KMS-11 (cell line): ENCODE measurements at regions not wholly inside any gene's neighbourhood (a gene's known extent, or its start where the extent isn't known, plus 50 kb on each side); places are given as distances from the start of the nearest gene placed in this dataset.
A peak's percentile ranks its signal among the peaks of the same experiment; 100 is the strongest.

ENCODE experiments used
- H2AFZ ChIP-seq: fragments of 200-600 bp; sonication (generic); 2 replicates; pipeline ENCODE4 v1.6.1; 2016; ENCODE audit warnings: antibody characterized with exemption, mixed run types, low read depth
- H3K27ac ChIP-seq: fragments of 200-600 bp; sonication (generic); 2 replicates; pipeline ENCODE4 v1.6.1; 2016; ENCODE audit warnings: mild to moderate bottlenecking, mixed run types
- H3K27me3 ChIP-seq: fragments of 200-600 bp; sonication (generic); 2 replicates; pipeline ENCODE4 v1.6.1; 2017; ENCODE audit warnings: mild to moderate bottlenecking, low read depth, mixed run types, moderate library complexity; ENCODE audit not compliant: insufficient read depth
- H3K36me3 ChIP-seq: fragments of 200-600 bp; sonication (generic); 2 replicates; pipeline ENCODE4 v1.6.1; 2017; ENCODE audit warnings: mild to moderate bottlenecking, mixed run types; ENCODE audit not compliant: insufficient read depth
- H3K4me1 ChIP-seq: fragments of 200-600 bp; sonication (generic); 2 replicates; pipeline ENCODE4 v1.6.1; 2016; ENCODE audit warnings: mild to moderate bottlenecking, low read depth, mixed run types; ENCODE audit not compliant: poor library complexity, severe bottlenecking
- H3K4me2 ChIP-seq: fragments of 200-600 bp; sonication (generic); 2 replicates; pipeline ENCODE4 v1.7.0; 2016; ENCODE audit warnings: mild to moderate bottlenecking, mixed run types
- H3K4me3 ChIP-seq: fragments of 200-600 bp; sonication (generic); IDR thresholded peaks from 2 replicates; pipeline ENCODE4 v1.6.1; 2017; ENCODE audit warnings: low read depth, low read length, mixed read lengths; ENCODE audit not compliant: insufficient read depth
- H3K79me2 ChIP-seq: fragments of 200-600 bp; sonication (generic); 2 replicates; pipeline ENCODE4 v1.6.1; 2016; ENCODE audit warnings: low read depth, mixed run types; ENCODE audit not compliant: insufficient read depth
- H3K9ac ChIP-seq: fragments of 200-600 bp; sonication (generic); 2 replicates; pipeline ENCODE4 v1.6.1; 2016; ENCODE audit warnings: mild to moderate bottlenecking, mixed run types
- H4K20me1 ChIP-seq: fragments of 200-600 bp; sonication (generic); 2 replicates; pipeline ENCODE4 v1.6.1; 2016; ENCODE audit warnings: mild to moderate bottlenecking, mixed run types; ENCODE audit not compliant: insufficient read depth
- CTCF ChIP-seq: fragments of 200-600 bp; sonication (generic); conservative IDR thresholded peaks from 2 replicates; pipeline ENCODE4 v1.6.1; 2017; ENCODE audit warnings: low read depth, mild to moderate bottlenecking, antibody characterized with exemption, low read length, moderate library complexity, mixed read lengths

GRCh38 chr2:181371782-181372645 is 85.2 kb upstream of the ITGA4 start:
- H3K4me2 ChIP-seq = peak overlapping the region; percentile 63
- H3K36me3 ChIP-seq = no peaks in the 10 kb centered on the region
- peak overlapping the region; percentile 37; the same call in 1 of the 2 replicates for H3K27ac ChIP-seq
- no peak overlapping the region for H3K9ac ChIP-seq
- H2AFZ ChIP-seq = peak overlapping the region; percentile 29; the same call in 1 of the 2 replicates
- H3K79me2 ChIP-seq = no peaks in the 10 kb centered on the region
- peaks cover 37% of the 10 kb centered on the region for H3K4me1 ChIP-seq
- no peak for TF ChIP-seq CTCF
- H4K20me1 ChIP-seq = no peaks in the 10 kb centered on the region
- no peaks in the 10 kb centered on the region for H3K27me3 ChIP-seq
- H3K4me3 ChIP-seq = no peak overlapping the region

DNA sequence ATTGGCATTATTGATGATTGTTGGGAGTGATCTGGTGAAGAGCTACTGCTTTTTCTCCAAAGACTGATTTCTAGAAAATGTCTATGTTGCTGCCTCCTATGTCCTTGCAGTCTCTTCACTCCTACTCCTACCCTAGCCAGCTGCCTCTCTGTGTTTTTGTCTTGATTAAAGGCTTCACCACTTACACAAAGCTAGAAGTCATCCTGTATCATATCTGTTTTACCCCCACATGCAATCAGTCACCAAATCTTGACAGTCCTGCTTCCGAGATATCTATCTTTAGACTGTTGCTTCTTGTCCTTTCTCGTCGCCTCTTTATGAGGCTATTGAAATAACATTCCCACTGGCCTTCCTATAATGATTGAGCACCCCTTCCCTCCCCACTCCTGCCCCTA is 84.5 kb upstream of the ITGA4 start:
- H3K36me3 ChIP-seq = no peaks in the 10 kb centered on the region
- H4K20me1 ChIP-seq = no peaks in the 10 kb centered on the region
- H3K4me1 ChIP-seq = peaks cover 37% of the 10 kb centered on the region
- peak overlapping the region; percentile 29; the same call in 1 of the 2 replicates for H2AFZ ChIP-seq
- H3K4me3 ChIP-seq = no peak overlapping the region
- no peak for TF ChIP-seq CTCF
- H3K79me2 ChIP-seq = no peaks in the 10 kb centered on the region
- peak overlapping the region; percentile 63; the same call in 1 of the 2 replicates for H3K4me2 ChIP-seq
- no peaks in the 10 kb centered on the region for H3K27me3 ChIP-seq
- no peak overlapping the region for H3K9ac ChIP-seq
- H3K27ac ChIP-seq = no peak overlapping the region

GRCh38 chr2:181374781-181375675 is 82.2 kb upstream of the ITGA4 start:
- Histone ChIP-seq H4K20me1 (no peaks in the 10 kb centered on the region), H2AFZ (no peak overlapping the region), H3K4me3 (no peak overlapping the region), H3K4me1 (peaks cover 37% of the 10 kb centered on the region), H3K36me3 (no peaks in the 10 kb centered on the region), H3K9ac (no peak overlapping the region), H3K27me3 (no peaks in the 10 kb centered on the region), H3K79me2 (no peaks in the 10 kb centered on the region), H3K27ac (no peak overlapping the region), H3K4me2 (no peak overlapping the region)
- TF ChIP-seq CTCF = no peak

DNA sequence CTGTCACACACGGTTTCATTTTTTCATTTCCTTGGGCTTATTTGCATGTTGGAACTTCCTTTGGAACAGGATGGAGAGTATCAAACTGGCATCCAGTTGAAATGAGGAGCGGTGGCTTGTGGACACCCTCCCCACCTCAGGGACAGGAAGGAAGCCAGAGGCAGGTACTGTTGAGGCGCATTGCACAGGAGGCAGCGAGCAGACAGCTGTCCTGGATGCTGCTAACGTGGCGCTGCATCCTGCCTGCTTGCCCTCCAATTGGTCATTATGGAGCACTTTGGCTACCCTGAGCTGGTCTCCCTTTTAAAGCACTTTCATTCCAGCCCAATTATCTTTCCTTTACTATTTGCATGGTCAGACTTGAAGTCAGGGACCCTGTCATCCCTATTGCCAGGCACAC is 80.7 kb upstream of the ITGA4 start:
- TF ChIP-seq CTCF = no peak
- Histone ChIP-seq H4K20me1 (no peaks in the 10 kb centered on the region), H3K79me2 (no peaks in the 10 kb centered on the region), H3K27me3 (no peaks in the 10 kb centered on the region), H3K27ac (no peak overlapping the region), H2AFZ (no peak overlapping the region), H3K9ac (no peak overlapping the region), H3K36me3 (no peaks in the 10 kb centered on the region), H3K4me3 (no peak overlapping the region), H3K4me1 (peaks cover 27% of the 10 kb centered on the region), H3K4me2 (no peak overlapping the region)
